Activated naive CD8-positive, alpha-beta T cell treated with anti-CD3 and anti-CD28 coated beads for 36 hours (primary cell): ENCODE measurements at regions not wholly inside any gene's neighbourhood (a gene's known extent, or its start where the extent isn't known, plus 50 kb on each side); places are given as distances from the start of the nearest gene placed in this dataset.
"Not testable (repeated sequence)": the region's sequence is repeated elsewhere in the genome, so short reads cannot be mapped to it uniquely, and the experiment has no call there.

ENCODE experiments used
- DNase-seq: peaks from one replicate; pipeline ENCODE4 v3.0.0; 2021
- H3K27ac Mint-ChIP-seq: one replicate; pipeline ENCODE4 v1.8.0; 2022; ENCODE audit warnings: mild to moderate bottlenecking, moderate library complexity, mixed read lengths
- H3K27me3 Mint-ChIP-seq: one replicate; pipeline ENCODE4 v1.8.0; 2022; ENCODE audit warnings: mild to moderate bottlenecking, mixed read lengths
- H3K36me3 Mint-ChIP-seq: one replicate; pipeline ENCODE4 v1.8.0; 2021; ENCODE audit warnings: mild to moderate bottlenecking, mixed read lengths
- H3K4me1 Mint-ChIP-seq: one replicate; pipeline ENCODE4 v1.8.0; 2021; ENCODE audit warnings: mixed read lengths
- H3K4me3 Mint-ChIP-seq: one replicate; pipeline ENCODE4 v1.8.0; 2022; ENCODE audit warnings: mild to moderate bottlenecking, moderate library complexity, mixed read lengths
- H3K9me3 Mint-ChIP-seq: one replicate; pipeline ENCODE4 v1.8.0; 2022; ENCODE audit warnings: mixed read lengths

DNA sequence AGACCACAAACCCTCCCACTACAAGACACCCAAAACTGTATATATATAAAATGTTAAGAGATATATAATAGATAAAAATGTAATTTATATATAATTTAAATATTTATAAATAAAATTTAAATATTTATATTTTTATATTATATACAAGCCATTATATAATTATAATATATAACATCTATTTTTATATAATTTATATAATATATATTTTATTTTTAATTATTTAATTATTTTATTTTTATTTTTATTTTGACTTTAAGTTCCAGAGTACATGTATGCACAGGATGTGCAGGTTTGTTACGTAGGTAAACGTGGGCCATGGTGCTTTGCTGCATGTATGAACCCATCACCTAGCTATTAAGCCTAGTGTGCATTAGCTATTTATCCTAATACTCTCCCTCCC, 1090.2 kb downstream of the NXPH1 start:
- Mint-ChIP-seq H3K36me3 (no peaks in the 10 kb centered on the region), H3K27ac (no peak overlapping the region), H3K9me3 (no peaks in the 10 kb centered on the region), H3K4me3 (no peak overlapping the region), H3K4me1 (no peaks in the 10 kb centered on the region), H3K27me3 (no peaks in the 10 kb centered on the region)
- DNase-seq, result no peak

DNA sequence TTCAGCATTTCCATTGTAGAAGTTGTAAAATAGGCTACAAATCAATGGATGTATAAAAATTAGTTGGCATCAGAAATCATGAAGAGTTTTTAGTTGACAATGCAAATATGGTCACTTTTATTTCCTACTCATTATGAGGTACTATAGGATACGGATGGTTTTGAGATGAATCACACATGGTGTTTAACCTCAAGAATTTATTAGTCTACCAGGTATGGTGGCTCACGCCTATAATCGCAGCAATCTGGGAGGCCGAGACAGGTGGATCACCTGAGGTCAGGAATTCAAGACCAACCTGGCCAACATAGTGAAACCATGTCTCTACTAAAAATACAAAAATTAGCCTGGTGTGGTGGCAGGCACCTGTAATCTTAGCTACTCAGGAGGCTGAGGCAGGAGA, 1119.0 kb downstream of the NXPH1 start:
- H3K4me1 Mint-ChIP-seq, H3K36me3 Mint-ChIP-seq, H3K9me3 Mint-ChIP-seq, H3K27me3 Mint-ChIP-seq, H3K27ac Mint-ChIP-seq, DNase-seq, H3K4me3 Mint-ChIP-seq: not testable (repeated sequence)

DNA sequence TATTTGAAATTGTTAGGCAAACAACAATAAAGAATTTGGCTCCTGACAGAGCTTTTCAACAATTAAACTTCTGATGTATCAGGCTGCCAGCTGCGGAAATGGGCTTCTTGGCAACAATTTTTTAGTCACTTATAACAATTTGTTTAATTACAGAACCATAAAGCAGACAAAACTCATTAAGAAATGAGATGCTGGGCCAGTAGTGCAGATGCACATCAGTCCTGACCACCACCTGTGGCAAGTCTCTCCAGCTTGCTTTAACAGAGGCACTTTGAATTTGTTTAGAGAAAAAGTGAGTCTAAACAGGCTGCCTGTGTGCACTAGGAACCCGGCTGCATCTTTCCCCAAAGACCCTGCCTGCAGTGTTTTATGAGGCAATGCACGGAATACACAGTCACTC, 1124.4 kb downstream of the NXPH1 start:
- Mint-ChIP-seq H3K27ac (no peak overlapping the region), H3K9me3 (no peaks in the 10 kb centered on the region), H3K4me1 (no peaks in the 10 kb centered on the region), H3K36me3 (no peaks in the 10 kb centered on the region), H3K4me3 (no peak overlapping the region), H3K27me3 (no peaks in the 10 kb centered on the region)
- no peak for DNase-seq

DNA sequence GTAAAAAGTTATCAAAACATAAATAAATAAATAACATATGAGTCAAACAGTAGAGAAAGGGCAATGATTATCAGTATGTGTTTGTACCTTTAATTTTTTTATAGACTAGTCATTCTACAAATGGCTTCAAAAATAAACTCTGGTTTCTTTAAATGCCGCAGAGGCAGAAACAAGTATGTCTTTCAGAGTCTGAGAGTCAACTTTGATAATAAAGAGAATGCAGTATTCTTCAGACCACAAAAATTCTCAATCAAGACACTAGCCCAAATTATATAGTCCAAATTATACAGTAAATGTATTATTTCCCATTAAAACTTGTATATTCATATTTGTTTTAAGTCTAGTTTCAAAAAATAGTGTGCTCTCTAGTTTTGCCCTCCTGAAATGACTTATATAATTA, 1142.3 kb downstream of the NXPH1 start:
- DNase-seq, result no peak
- Mint-ChIP-seq H3K27me3 (no peaks in the 10 kb centered on the region), H3K27ac (no peak overlapping the region), H3K4me3 (no peak overlapping the region), H3K9me3 (peaks cover 4% of the 10 kb centered on the region), H3K36me3 (no peaks in the 10 kb centered on the region), H3K4me1 (no peaks in the 10 kb centered on the region)

DNA sequence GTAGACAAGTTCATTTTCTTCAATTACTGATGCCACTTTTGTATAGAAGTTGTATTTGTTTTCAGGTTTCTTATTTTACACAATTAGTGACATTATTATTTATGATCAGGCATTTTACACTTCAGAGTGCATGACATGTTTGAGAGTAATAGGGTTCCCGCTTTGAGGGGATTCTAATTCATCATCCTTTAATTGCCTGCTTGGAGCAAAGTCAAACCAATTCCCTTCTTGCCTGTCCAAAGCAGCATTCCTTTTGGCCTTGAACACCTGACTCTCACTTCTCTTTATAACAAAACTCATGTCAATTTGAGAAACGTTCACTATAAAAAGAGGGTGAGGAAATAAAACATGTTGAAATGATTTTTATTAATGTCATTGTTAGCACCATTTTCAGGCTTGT, 1149.4 kb downstream of the NXPH1 start:
- H3K27ac Mint-ChIP-seq, result no peak overlapping the region
- no peaks in the 10 kb centered on the region for H3K36me3 Mint-ChIP-seq
- no peaks in the 10 kb centered on the region for H3K4me1 Mint-ChIP-seq
- H3K9me3 Mint-ChIP-seq, result peaks cover 1% of the 10 kb centered on the region
- DNase-seq, result no peak
- H3K27me3 Mint-ChIP-seq, result no peaks in the 10 kb centered on the region
- no peak overlapping the region for H3K4me3 Mint-ChIP-seq

DNA sequence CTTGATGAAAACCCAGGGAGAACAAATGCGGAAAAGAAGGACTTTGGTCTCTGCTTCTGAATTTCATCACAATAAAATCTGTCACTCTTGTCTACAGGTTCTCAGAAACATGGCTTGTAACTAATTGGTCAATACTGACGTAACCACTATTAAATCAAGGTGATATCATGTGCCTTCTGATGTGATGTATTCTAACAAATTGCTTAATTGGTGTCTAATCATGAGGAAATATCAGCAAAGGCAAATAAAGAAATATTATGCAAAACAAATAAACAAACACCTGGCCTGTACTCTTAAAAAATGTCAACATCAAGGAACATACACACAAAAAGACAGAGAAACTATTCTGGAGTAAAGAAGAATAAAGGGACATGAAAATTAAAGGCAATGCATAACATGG, 1165.0 kb downstream of the NXPH1 start:
- DNase-seq, result no peak
- H3K4me3 Mint-ChIP-seq, result no peak overlapping the region
- no peak overlapping the region for H3K27ac Mint-ChIP-seq
- H3K36me3 Mint-ChIP-seq, result no peaks in the 10 kb centered on the region
- no peaks in the 10 kb centered on the region for H3K4me1 Mint-ChIP-seq
- no peaks in the 10 kb centered on the region for H3K9me3 Mint-ChIP-seq
- no peaks in the 10 kb centered on the region for H3K27me3 Mint-ChIP-seq

DNA sequence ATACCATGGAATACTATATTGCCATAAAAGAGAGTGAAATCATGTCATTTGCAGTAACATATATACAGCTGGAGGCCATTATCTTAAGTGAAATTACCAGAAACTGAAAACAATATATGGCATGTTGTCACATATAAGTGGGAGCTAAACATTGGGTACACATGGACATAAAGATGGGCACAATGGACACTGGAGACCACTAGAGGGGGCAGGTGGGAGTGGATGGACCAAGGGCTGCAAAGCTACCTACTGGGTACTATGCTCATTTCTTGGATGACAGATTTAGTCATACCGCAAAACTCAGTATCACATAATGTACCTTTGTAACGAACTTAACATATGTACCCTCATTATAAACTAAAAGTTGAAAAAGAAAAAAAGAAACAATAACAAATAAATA, 1167.6 kb downstream of the NXPH1 start:
- H3K9me3 Mint-ChIP-seq, result no peaks in the 10 kb centered on the region
- no peaks in the 10 kb centered on the region for H3K27me3 Mint-ChIP-seq
- no peak for DNase-seq
- H3K27ac Mint-ChIP-seq, result no peak overlapping the region
- H3K36me3 Mint-ChIP-seq, result no peaks in the 10 kb centered on the region
- H3K4me1 Mint-ChIP-seq, result no peaks in the 10 kb centered on the region
- no peak overlapping the region for H3K4me3 Mint-ChIP-seq

DNA sequence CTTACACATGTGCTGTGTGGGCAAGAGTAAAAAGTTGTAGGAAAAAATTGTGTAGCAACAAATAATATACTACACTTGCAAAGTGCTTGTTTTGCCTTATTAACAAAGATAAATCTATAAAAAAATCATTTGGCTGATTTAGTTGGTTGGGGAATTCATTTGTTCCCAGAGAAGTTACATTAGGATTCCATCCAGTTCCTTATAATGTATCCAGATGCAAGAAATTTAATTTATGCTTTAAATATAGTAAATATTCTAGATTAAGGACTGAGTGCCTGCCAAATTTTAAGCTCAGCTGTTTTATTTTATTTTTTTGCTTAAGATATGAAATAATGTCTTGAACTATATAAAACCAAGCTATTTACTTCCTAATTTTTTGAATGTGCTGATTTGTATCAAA, 1169.9 kb downstream of the NXPH1 start:
- no peaks in the 10 kb centered on the region for H3K4me1 Mint-ChIP-seq
- no peaks in the 10 kb centered on the region for H3K9me3 Mint-ChIP-seq
- no peaks in the 10 kb centered on the region for H3K27me3 Mint-ChIP-seq
- no peaks in the 10 kb centered on the region for H3K36me3 Mint-ChIP-seq
- H3K27ac Mint-ChIP-seq, result no peak overlapping the region
- no peak for DNase-seq
- H3K4me3 Mint-ChIP-seq, result no peak overlapping the region

DNA sequence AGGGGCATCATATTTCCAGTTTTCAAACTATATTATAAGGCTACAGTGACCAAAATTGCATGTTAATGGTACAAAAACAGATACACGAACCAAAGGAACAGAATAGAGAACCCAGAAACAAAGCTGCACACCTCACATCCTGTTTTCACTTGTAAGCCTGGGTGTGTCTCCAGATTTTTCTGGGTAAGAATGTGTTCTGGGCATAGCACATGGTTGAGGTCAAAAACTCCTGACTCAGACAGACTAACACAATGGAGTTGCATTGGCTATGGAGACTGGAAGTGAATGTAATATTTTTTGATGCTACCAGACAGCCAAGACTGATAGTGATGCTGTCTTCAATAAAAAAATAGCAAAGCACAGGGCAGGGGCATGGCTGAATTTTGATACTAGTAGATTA, 1175.2 kb downstream of the NXPH1 start:
- no peak for DNase-seq
- Mint-ChIP-seq H3K27me3 (no peaks in the 10 kb centered on the region), H3K9me3 (peaks cover 2% of the 10 kb centered on the region), H3K27ac (no peak overlapping the region), H3K36me3 (no peaks in the 10 kb centered on the region), H3K4me1 (no peaks in the 10 kb centered on the region), H3K4me3 (no peak overlapping the region)

DNA sequence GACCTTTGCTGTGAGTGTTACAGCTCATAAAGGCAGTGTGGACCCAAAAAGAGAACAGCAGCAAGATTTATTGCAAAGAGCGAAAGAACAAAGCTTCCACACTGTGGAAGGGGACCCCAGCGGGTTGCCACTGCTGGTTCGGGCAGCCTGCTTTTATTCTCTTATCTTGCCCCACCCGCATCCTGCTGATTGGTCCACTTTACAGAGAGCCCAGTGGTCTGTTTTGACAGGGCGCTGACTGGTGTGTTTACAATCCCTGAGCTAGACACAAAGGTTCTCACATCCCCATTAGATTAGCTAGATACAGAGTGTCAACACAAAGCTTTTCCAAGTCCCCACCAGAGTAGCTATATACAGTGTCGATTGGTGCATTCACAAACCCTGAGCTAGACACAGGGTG, 1187.5 kb downstream of the NXPH1 start:
- DNase-seq, H3K4me3 Mint-ChIP-seq, H3K9me3 Mint-ChIP-seq, H3K36me3 Mint-ChIP-seq, H3K27me3 Mint-ChIP-seq, H3K27ac Mint-ChIP-seq, H3K4me1 Mint-ChIP-seq: not testable (repeated sequence)

DNA sequence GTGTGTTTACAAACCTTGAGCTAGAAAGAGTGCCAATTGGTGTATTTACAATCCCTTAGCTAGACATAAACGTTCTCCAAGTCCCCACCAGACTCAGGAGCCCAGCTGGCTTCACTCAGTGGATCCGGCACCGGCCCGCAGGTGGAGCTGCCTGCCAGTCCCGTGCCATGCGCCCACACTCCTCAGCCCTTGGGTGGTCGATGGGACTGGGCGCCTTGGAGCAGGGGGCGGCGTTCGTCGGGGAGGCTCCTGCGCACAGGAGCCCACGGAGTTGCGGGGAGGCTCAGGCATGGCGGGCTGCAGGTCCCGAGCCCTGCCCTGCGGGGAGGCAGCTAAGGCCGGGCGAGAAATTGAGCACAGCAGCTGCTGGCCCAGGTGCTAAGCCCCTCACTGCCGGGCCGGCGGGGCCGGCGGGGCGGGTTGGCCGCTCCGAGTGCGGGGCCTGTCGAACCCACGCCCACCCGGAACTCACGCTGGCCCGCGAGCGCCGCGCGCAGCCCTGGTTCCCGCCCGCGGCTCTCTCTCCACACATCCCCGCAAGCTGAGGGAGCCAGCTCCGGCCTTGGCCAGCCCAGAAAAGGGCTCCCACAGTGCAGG, 1188.0 kb downstream of the NXPH1 start:
- H3K36me3 Mint-ChIP-seq, H3K9me3 Mint-ChIP-seq, H3K4me1 Mint-ChIP-seq, H3K27me3 Mint-ChIP-seq, DNase-seq, H3K27ac Mint-ChIP-seq, H3K4me3 Mint-ChIP-seq: not testable (repeated sequence)

DNA sequence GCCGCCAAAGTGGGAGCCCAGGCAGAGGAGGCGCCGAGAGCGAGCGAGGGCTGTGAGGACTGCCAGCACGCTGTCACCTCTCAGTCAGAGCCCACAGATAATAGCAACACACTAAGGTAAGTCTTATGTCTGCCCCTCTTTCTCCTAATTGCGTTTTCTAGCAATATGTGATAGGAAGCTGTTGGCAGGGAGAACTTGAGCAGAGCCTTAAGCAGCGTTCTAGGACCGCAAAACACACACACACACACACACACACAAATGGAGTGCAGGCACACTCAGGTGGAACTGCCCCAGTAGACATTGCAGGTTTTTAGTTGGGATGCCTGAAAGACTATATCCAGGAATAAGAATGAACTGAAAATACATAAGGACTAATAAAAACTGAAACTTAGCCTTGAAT, 1188.5 kb downstream of the NXPH1 start:
- Mint-ChIP-seq H3K36me3 (no peaks in the 10 kb centered on the region), H3K4me1 (no peaks in the 10 kb centered on the region), H3K9me3 (peaks cover 5% of the 10 kb centered on the region), H3K27ac (no peak overlapping the region), H3K27me3 (no peaks in the 10 kb centered on the region), H3K4me3 (no peak overlapping the region)
- DNase-seq, result no peak

DNA sequence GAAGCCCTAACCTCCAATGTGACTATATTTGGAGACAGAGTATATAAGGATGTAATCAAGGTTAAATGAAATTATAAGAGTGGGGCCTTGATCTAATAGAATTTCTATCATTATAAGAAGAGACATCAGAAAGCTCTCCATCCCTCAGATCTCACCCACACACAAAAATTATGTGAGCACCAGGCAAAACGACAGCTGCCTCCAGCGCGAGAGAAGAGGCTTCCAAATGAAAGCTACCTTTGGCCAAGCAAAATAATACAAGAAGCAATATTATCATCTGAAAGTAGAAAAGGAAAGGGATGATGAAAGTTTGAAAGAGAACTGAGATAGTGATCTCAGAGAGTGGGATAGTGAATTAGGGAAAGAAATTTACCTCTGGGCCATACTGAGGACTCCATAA, 1192.5 kb downstream of the NXPH1 start:
- Mint-ChIP-seq H3K4me1 (no peaks in the 10 kb centered on the region), H3K27me3 (no peaks in the 10 kb centered on the region), H3K4me3 (no peak overlapping the region), H3K9me3 (no peaks in the 10 kb centered on the region), H3K36me3 (no peaks in the 10 kb centered on the region), H3K27ac (no peak overlapping the region)
- no peak for DNase-seq

DNA sequence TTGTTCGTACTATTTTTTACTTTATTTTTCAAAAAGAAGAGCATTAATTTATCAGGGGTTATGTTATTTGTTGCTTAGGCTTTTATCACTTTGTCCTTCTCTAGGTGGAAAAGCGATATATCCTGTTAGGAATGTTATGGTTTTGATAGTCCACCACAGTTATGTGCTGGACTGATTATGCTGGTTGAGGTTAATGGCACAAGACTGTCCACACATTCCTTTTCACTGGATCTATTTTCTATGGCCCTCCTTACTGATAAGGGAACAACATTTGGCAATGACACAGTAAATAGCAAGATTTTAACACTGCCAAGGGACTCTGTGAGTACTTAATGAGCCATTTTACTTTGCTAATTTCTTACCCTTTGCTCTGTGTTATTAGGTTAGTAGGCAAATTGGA, 1212.3 kb downstream of the NXPH1 start:
- Mint-ChIP-seq H3K36me3 (no peaks in the 10 kb centered on the region), H3K4me3 (no peak overlapping the region), H3K27me3 (no peaks in the 10 kb centered on the region), H3K27ac (no peak overlapping the region), H3K9me3 (peaks cover 1% of the 10 kb centered on the region), H3K4me1 (no peaks in the 10 kb centered on the region)
- no peak for DNase-seq

DNA sequence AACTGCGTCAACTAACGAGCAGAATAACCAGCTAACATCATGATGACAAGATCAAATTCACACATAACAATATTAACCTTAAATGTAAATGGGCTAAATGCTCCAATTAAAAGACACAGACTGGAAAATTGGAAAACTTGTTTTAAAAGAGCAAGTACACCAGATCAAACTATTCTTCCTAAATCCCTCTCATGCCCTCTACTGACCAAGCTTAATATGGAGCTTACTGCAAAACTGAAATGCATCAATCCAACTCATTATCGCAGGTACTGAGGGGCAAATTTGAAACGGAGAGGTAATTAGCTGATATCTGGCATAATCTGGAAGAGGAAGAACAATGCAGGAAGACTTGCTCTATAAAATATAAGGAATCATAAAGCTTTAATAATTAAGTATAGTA, 1223.8 kb downstream of the NXPH1 start:
- H3K4me3 Mint-ChIP-seq, result no peak overlapping the region
- H3K27ac Mint-ChIP-seq, result no peak overlapping the region
- no peaks in the 10 kb centered on the region for H3K36me3 Mint-ChIP-seq
- no peak for DNase-seq
- no peaks in the 10 kb centered on the region for H3K27me3 Mint-ChIP-seq
- H3K9me3 Mint-ChIP-seq, result peaks cover 6% of the 10 kb centered on the region
- no peaks in the 10 kb centered on the region for H3K4me1 Mint-ChIP-seq

DNA sequence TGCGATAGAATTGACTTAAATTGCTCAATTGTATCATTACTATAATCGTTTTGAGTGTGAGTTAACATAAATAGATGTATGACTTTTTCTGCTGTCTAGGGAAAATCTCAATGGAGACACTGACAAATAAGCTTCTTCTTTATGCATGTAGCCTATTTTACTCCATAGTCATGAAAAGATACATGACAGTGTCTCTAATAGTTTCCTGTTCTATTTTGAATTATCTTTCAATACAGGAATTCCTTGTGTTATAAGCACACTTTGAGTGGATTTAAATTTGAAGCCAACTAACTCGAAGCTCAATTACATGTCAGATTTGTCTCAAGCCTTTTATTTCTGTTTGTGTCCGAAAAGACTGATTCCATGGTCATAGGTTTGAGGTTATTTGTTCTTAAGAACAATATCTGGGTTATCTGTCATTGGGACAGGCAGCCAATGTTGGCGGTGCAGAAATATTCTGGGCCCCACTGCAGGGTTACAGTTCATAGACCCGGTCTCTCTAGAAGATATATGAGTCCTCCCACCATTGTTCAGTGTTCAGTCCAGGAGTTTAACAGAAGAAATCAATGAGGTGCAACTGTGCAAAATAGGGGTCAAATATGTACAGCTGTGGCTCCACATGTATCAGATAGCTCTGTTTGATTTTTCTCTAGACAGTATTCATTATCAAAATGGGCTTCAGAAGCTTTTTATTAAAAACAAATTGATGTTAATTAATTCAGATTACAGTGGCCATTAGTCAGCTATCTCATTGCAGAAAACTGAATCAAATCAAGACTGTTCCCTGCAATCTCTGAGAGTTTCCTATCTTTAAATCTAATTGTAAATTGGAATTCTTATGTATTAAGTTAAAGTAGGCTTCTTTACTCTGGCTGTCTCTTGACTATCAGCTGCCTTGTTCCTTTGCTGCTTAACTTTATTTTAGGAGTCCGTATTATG, 1238.8 kb downstream of the NXPH1 start:
- Mint-ChIP-seq H3K36me3 (no peaks in the 10 kb centered on the region), H3K4me3 (no peak overlapping the region), H3K4me1 (no peaks in the 10 kb centered on the region), H3K27ac (no peak overlapping the region), H3K9me3 (no peaks in the 10 kb centered on the region), H3K27me3 (no peaks in the 10 kb centered on the region)
- no peak for DNase-seq
